Natural killer cell (primary cell): ENCODE measurements at regions not wholly inside any gene's neighbourhood (a gene's known extent, or its start where the extent isn't known, plus 50 kb on each side); places are given as distances from the start of the nearest gene placed in this dataset.

Experiments used
- ATAC-seq, 3 donors: fragments of 150-1000 bp in 2 of 3; fragments of 200-7000 bp in 1 of 3; cut with Tn5 transposase; 1 replicate in 1 of 3; 2 replicates in 2 of 3; pipeline ENCODE4 v1.10.0; 2021; ENCODE audit warnings: mild to moderate bottlenecking in 2 of 3, moderate library complexity in 2 of 3
- DNase-seq, 2 donors: peaks; one replicate each; pipeline versions ENCODE4 v3.0.0 to v3.0.0-alpha.2; 2013 to 2021; ENCODE audit warnings: mixed read lengths in 1 of 2
- H3K27ac ChIP-seq: one replicate; pipeline ENCODE4 v1.5.1; 2013; ENCODE audit warnings: mild to moderate bottlenecking, low read length
- H3K27me3 ChIP-seq: one replicate; pipeline ENCODE4 v1.6.1; 2013; ENCODE audit warnings: low read length; ENCODE audit not compliant: control insufficient read depth, insufficient read depth
- H3K36me3 ChIP-seq: one replicate; pipeline ENCODE4 v1.6.1; 2013; ENCODE audit warnings: low read length; ENCODE audit not compliant: control insufficient read depth, insufficient read depth
- H3K4me1 ChIP-seq: one replicate; pipeline ENCODE4 v1.6.1; 2013; ENCODE audit warnings: low read length; ENCODE audit not compliant: control insufficient read depth, insufficient read depth
- H3K4me3 ChIP-seq: one replicate; pipeline ENCODE4 v1.5.1; 2013; ENCODE audit warnings: low read length
- H3K9me3 ChIP-seq: one replicate; pipeline ENCODE4 v1.6.1; 2013; ENCODE audit warnings: low read length; ENCODE audit not compliant: control insufficient read depth, insufficient read depth
- H3K27ac Mint-ChIP-seq, 2 donors: one replicate each; pipeline ENCODE4 v1.8.0; 2022; ENCODE audit warnings: mild to moderate bottlenecking in 2 of 2, mixed read lengths in 2 of 2, moderate library complexity in 1 of 2
- H3K27me3 Mint-ChIP-seq, 2 donors: one replicate each; pipeline ENCODE4 v1.8.0; 2022; ENCODE audit warnings: low read depth in 2 of 2, mixed read lengths in 2 of 2
- H3K36me3 Mint-ChIP-seq: one replicate; pipeline ENCODE4 v1.8.0; 2022; ENCODE audit warnings: mixed read lengths
- H3K4me1 Mint-ChIP-seq, 2 donors: one replicate each; pipeline ENCODE4 v1.8.0; 2022; ENCODE audit warnings: mixed read lengths in 2 of 2
- H3K4me3 Mint-ChIP-seq: one replicate; pipeline ENCODE4 v1.8.0; 2022; ENCODE audit warnings: mild to moderate bottlenecking, moderate library complexity, mixed read lengths
- H3K9me3 Mint-ChIP-seq, 2 donors: one replicate each; pipeline ENCODE4 v1.8.0; 2022; ENCODE audit warnings: mixed read lengths in 2 of 2
- WGBS: methylation state at CpG from one replicate; pipeline ENCODE4 v1.1.7; 2013; ENCODE audit warnings: missing lambda C conversion rate; ENCODE audit not compliant: insufficient coverage; 5-methylcytosine and 5-hydroxymethylcytosine counted together
- intact Hi-C: fragments of 100-400 bp; cut with micrococcal nuclease; formaldehyde crosslinking; loops from one replicate; pipeline ENCODE4 v1.14.2; 2022
- TF ChIP-seq, protein P1 (sequence below): fragments of 200-600 bp; IDR thresholded peaks from one replicate; pipeline ENCODE4 v1.8.0; 2022; ENCODE audit warnings: antibody characterized with exemption

DNA sequence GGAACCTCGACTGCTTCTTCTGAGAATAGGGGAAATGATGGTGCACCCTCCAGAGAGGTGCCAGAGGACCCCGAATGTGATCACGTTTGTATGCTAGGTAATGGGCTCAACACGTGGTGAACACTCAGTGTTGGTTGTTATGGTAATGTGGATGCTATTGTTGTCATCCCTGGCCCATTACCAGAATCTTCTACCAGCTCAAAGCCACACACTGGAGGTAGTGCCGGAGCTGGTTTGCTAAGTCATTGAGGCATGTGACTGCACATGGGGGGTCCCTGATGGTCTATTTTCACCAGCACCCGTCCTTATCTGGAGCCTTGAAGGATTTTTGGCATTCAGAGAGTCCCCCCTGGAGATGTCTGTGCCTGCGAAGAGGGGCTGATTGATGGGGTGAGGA lies 119.1 kb upstream of the CD82 start:
- Histone ChIP-seq H3K27ac (no peak overlapping the region), H3K4me1 (no peaks in the 10 kb centered on the region), H3K4me3 (no peak overlapping the region), H3K9me3 (no peaks in the 10 kb centered on the region), H3K27me3 (no peaks in the 10 kb centered on the region), H3K36me3 (no peaks in the 10 kb centered on the region)
- intact Hi-C loops: no loop called here
- TF ChIP-seq, protein P1, sequence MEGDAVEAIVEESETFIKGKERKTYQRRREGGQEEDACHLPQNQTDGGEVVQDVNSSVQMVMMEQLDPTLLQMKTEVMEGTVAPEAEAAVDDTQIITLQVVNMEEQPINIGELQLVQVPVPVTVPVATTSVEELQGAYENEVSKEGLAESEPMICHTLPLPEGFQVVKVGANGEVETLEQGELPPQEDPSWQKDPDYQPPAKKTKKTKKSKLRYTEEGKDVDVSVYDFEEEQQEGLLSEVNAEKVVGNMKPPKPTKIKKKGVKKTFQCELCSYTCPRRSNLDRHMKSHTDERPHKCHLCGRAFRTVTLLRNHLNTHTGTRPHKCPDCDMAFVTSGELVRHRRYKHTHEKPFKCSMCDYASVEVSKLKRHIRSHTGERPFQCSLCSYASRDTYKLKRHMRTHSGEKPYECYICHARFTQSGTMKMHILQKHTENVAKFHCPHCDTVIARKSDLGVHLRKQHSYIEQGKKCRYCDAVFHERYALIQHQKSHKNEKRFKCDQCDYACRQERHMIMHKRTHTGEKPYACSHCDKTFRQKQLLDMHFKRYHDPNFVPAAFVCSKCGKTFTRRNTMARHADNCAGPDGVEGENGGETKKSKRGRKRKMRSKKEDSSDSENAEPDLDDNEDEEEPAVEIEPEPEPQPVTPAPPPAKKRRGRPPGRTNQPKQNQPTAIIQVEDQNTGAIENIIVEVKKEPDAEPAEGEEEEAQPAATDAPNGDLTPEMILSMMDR: no peak
- WGBS: 52% methylated on average over 7 of the region's 7 CpGs
- ATAC-seq (no peak), DNase-seq (no peak)
- Mint-ChIP-seq H3K27me3 (peaks cover 0 to 2% of the 10 kb centered on the region in 2 donors), H3K36me3 (no peaks in the 10 kb centered on the region), H3K4me1 (no peaks in the 10 kb centered on the region), H3K4me3 (no peak overlapping the region), H3K9me3 (peaks cover 2% of the 10 kb centered on the region in 2 donors), H3K27ac (no peak overlapping the region)

DNA sequence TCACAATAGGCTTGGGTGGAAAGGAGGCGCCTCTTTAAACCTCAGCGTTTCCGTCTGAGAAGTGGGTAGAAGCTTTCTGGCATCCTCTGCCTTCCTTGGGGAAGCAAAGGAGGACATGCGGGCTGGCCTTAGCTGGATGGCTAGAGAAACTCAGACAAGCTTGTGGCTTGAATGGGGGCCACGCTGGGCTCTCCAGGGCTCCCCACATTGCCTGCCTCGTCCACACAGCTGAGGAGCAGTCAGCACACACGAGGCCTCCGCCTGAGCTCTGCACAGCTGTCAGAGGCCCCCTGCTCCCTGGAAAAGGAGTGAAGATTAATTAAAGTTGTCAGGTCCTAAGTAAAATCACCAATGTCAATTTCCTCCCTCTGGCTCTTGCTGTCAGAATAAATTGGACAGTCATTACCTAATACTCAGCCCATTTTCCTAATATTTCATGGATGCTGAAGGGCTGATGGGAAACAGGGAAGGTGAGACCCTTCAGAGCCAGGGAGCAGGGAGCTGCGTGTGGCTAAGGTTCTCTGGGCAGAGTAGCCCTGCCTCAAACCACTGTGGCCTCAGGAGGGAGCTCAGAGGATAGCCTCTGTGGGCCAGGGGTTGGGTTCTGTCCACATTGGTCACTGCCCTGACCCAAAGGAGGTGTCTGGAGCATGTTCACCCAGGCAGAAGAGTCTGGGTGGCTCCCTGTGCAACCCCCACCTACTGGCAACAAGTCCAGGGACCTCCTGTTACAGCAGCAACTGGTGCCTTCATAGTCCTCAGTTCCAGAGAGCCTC lies 118.3 kb upstream of the CD82 start:
- H3K36me3 ChIP-seq: no peaks in the 10 kb centered on the region
- Mint-ChIP-seq H3K27me3 (no peaks in the 10 kb centered on the region), H3K9me3 (peaks cover 2% of the 10 kb centered on the region in 2 donors), H3K36me3 (no peaks in the 10 kb centered on the region), H3K4me3 (no peak overlapping the region), H3K27ac (no peak overlapping the region), H3K4me1 (no peaks in the 10 kb centered on the region)
- H3K4me3 ChIP-seq: no peak overlapping the region
- TF ChIP-seq, protein P1: no peak
- no peak for DNase-seq
- H3K27ac ChIP-seq: no peak overlapping the region
- ATAC-seq: no peak
- no peaks in the 10 kb centered on the region for H3K27me3 ChIP-seq
- no peaks in the 10 kb centered on the region for H3K9me3 ChIP-seq
- 74% methylated on average over 9 of the region's 9 CpGs for WGBS
- intact Hi-C loops: no loop called here
- no peaks in the 10 kb centered on the region for H3K4me1 ChIP-seq

DNA sequence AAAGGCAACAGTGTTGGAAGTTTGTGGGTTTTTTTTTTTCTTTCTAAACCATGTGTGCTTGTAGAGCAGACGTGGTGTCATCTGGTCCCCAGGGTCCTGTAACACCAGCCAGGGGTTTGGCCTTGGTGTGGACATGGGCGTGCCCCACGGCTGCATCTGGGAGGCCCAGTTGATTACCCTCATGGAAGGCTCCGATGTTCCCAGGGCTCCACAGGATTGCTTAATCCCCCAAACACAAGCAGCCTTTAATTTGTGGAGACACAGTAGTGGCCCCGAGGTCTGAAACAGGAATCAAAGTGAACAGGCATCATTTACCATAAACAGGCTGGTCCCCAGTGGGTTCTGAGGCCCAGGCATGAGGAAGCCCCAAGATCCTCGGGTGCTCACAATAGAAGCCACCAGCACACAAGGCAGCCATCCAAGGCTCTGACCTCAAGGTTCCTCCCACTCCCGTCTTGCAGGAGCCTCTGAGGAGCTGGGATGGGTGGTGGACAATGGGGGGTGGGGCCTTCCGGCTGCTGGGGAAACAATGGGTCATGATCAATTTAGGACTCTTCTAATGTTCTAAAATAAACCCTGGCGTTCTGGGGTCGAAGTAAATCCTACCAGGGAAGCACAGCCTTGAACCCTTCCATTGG lies 115.0 kb upstream of the CD82 start:
- H3K4me1 Mint-ChIP-seq: no peaks in the 10 kb centered on the region
- H3K27ac ChIP-seq: no peak overlapping the region
- no peak for DNase-seq
- TF ChIP-seq, protein P1: no peak
- intact Hi-C loops: no loop called here
- no peaks in the 10 kb centered on the region for H3K36me3 ChIP-seq
- no peaks in the 10 kb centered on the region for H3K9me3 ChIP-seq
- H3K4me3 Mint-ChIP-seq: no peak overlapping the region
- H3K27me3 Mint-ChIP-seq: no peaks in the 10 kb centered on the region
- 79% methylated on average over 10 of the region's 10 CpGs for WGBS
- no peak overlapping the region for H3K4me3 ChIP-seq
- no peaks in the 10 kb centered on the region for H3K9me3 Mint-ChIP-seq
- no peaks in the 10 kb centered on the region for H3K27me3 ChIP-seq
- no peaks in the 10 kb centered on the region for H3K36me3 Mint-ChIP-seq
- no peak overlapping the region for H3K27ac Mint-ChIP-seq
- H3K4me1 ChIP-seq: no peaks in the 10 kb centered on the region
- no peak for ATAC-seq
